HEK293T (cell line): ENCODE measurements at regions not wholly inside any gene's neighbourhood (a gene's known extent, or its start where the extent isn't known, plus 50 kb on each side); places are given as distances from the start of the nearest gene placed in this dataset.

Experiments
- BHLHE40 ChIP-seq: fragments of 450-650 bp; IDR thresholded peaks from 2 replicates; pipeline ENCODE4 v1.6.1; 2016; ENCODE audit warnings: mild to moderate bottlenecking, moderate library complexity, borderline replicate concordance
- ELF4 ChIP-seq: fragments of 450-650 bp; IDR thresholded peaks from 2 replicates; pipeline ENCODE4 v1.6.1; 2017; ENCODE audit warnings: antibody characterized with exemption
- HDGF ChIP-seq: fragments of 450-650 bp; IDR thresholded peaks from 2 replicates; pipeline ENCODE4 v1.6.1; 2017; ENCODE audit warnings: antibody characterized with exemption, borderline replicate concordance
- L3MBTL2 ChIP-seq: fragments of 450-650 bp; conservative IDR thresholded peaks from 2 replicates; pipeline ENCODE4 v1.6.1; 2016; ENCODE audit warnings: mild to moderate bottlenecking
- LEF1 ChIP-seq: fragments of 450-650 bp; IDR thresholded peaks from 2 replicates; pipeline ENCODE4 v1.6.1; 2017; ENCODE audit warnings: mild to moderate bottlenecking, borderline replicate concordance
- SUZ12 ChIP-seq: fragments of 450-650 bp; IDR thresholded peaks from 2 replicates; pipeline ENCODE4 v1.6.1; 2016; ENCODE audit warnings: mild to moderate bottlenecking
- TARDBP ChIP-seq: fragments of 450-650 bp; IDR thresholded peaks from 2 replicates; pipeline ENCODE4 v1.6.1; 2016
- ZNF384 ChIP-seq: fragments of 450-650 bp; IDR thresholded peaks from 2 replicates; pipeline ENCODE4 v1.6.1; 2016

- TF ChIP-seq BHLHE40 (no peak), SUZ12 (no peak), HDGF (no peak), LEF1 (no peak), TARDBP (no peak), ELF4 (no peak), ZNF384 (no peak), L3MBTL2 (no peak)
Observed at GRCh38 chr4:177667687-177668086, 225.4 kb upstream of the AGA start.
